GM12878 (cell line): ENCODE measurements at regions not wholly inside any gene's neighbourhood (a gene's known extent, or its start where the extent isn't known, plus 50 kb on each side); places are given as distances from the start of the nearest gene placed in this dataset.

ENCODE experiments used
- ATAC-seq: fragments of 200-7000 bp; cut with Tn5 transposase; 3 replicates; pipeline ENCODE4 v1.9.1; 2020; ENCODE audit warnings: mild to moderate bottlenecking, moderate library complexity
- BruUV-seq: library from RNA; stranded (reverse); fragments of 400-500 nt; replicated peaks from 2 replicates; lab custom pipeline; 2021; lab: Mats Ljungman, UMichigan
- CTCF ChIA-PET: fragments of 300-600 bp; sonication (Branson Sonifier 250); formaldehyde crosslinking; extraction: SDS; loops from one replicate; lab custom pipeline; 2021; ENCODE audit warnings: inconsistent platforms; lab: Yijun Ruan, JAX
- POLR2A ChIA-PET: fragments of 350-600 bp; formaldehyde crosslinking; extraction: SDS; loops from one replicate; lab custom pipeline; 2021; ENCODE audit warnings: inconsistent platforms; lab: Charles Lee
- RAD21 ChIA-PET: fragments of 300-600 bp; sonication (Branson Sonifier 250); formaldehyde crosslinking; loops from one replicate; lab custom pipeline; 2023; ENCODE audit warnings: antibody characterized with exemption; ENCODE audit not compliant: unreplicated experiment; lab: Charles Lee
- SMC1A ChIA-PET: fragments of 300-600 bp; sonication (Branson Sonifier 250); formaldehyde crosslinking; loops from one replicate; lab custom pipeline; 2023; ENCODE audit not compliant: unreplicated experiment, uncharacterized antibody; lab: Charles Lee
- DNase-seq: peaks from one replicate; pipeline ENCODE4 v3.0.0-alpha.2; 2011; ENCODE audit warnings: low read depth, low spot score
- FAIRE-seq: peaks from 3 replicates; lab custom pipeline; 2011; peaks lifted over from hg19 to GRCh38; lab: Jason Lieb, UNC
- H2AFZ ChIP-seq: 2 replicates; pipeline ENCODE4 v1.6.0; 2011; ENCODE audit warnings: low read depth, low read length, control low read depth; ENCODE audit not compliant: control insufficient read depth
- H3K27ac ChIP-seq: 2 replicates; pipeline ENCODE4 v1.5.1; 2011; ENCODE audit warnings: control low read depth; ENCODE audit not compliant: control insufficient read depth, insufficient read depth
- H3K27me3 ChIP-seq, 2 experiments: replicated peaks in 1 of 2; 2 replicates each; pipeline versions ENCODE4 v1.6.0 to v1.6.1; 2011; ENCODE audit warnings: low read length in 1 of 2; ENCODE audit not compliant: control insufficient read depth in 2 of 2, insufficient read depth in 2 of 2
- H3K36me3 ChIP-seq, 2 experiments: 2 replicates each; pipeline ENCODE4 v1.5.1; 2011; ENCODE audit warnings: low read length in 1 of 2; ENCODE audit not compliant: control insufficient read depth in 2 of 2, insufficient read depth in 2 of 2
- H3K4me1 ChIP-seq: 2 replicates; pipeline ENCODE4 v1.6.1; 2011; ENCODE audit warnings: mild to moderate bottlenecking, low read length, moderate library complexity, mixed read lengths; ENCODE audit not compliant: control insufficient read depth, insufficient read depth
- H3K4me2 ChIP-seq: 2 replicates; pipeline ENCODE4 v1.6.0; 2011; ENCODE audit warnings: control low read depth; ENCODE audit not compliant: control insufficient read depth, insufficient read depth
- H3K4me3 ChIP-seq: fragments of 200-600 bp; sonication (generic); 2 replicates; pipeline ENCODE4 v1.5.1; 2016
- H3K79me2 ChIP-seq: 2 replicates; pipeline ENCODE4 v1.6.0; 2011; ENCODE audit warnings: low read length; ENCODE audit not compliant: control insufficient read depth, insufficient read depth
- H3K9ac ChIP-seq: 2 replicates; pipeline ENCODE4 v1.8.0; 2011; ENCODE audit warnings: low read length, control low read depth, mixed read lengths; ENCODE audit not compliant: control insufficient read depth, insufficient read depth
- H3K9me3 ChIP-seq: replicated peaks from 3 replicates; pipeline ENCODE4 v1.5.1; 2011; ENCODE audit warnings: mild to moderate bottlenecking, low read length; ENCODE audit not compliant: control insufficient read depth, insufficient read depth
- H4K20me1 ChIP-seq: 2 replicates; pipeline ENCODE4 v1.6.0; 2011; ENCODE audit not compliant: control insufficient read depth, insufficient read depth
- MEF2A ChIP-seq: IDR thresholded peaks from 2 replicates; pipeline ENCODE4 v1.6.1; 2011; ENCODE audit warnings: low read depth, mild to moderate bottlenecking, low read length, moderate library complexity; ENCODE audit not compliant: insufficient read depth
- REST ChIP-seq: IDR thresholded peaks from 2 replicates; pipeline ENCODE4 v1.6.1; 2012; ENCODE audit warnings: mild to moderate bottlenecking, low read depth, low read length
- WGBS: methylation state at CpG from one replicate; pipeline ENCODE4 v1.1.6; 2016; ENCODE audit warnings: low lambda C conversion rate; ENCODE audit not compliant: insufficient replicate concordance, insufficient coverage; ENCODE audit errors: missing lambda C conversion rate; 5-methylcytosine and 5-hydroxymethylcytosine counted together
- in situ Hi-C: fragments of 300-500 bp; cut with MboI; formaldehyde crosslinking; loops from 9 replicates; pipeline ENCODE4 v1.14.3; 2018; ENCODE audit warnings: mixed read lengths
- intact Hi-C: fragments of 100-400 bp; cut with micrococcal nuclease; formaldehyde crosslinking; loops from one replicate; pipeline ENCODE4 v1.14.2; 2022; ENCODE audit not compliant: unreplicated experiment

- ATAC-seq (no peak), DNase-seq (no peak), FAIRE-seq (no peak)
- ChIA-PET SMC1A (interaction anchor here (0.6 to 1.8 kb wide), 3 partner anchors 9 to 343 kb away, joined by 3 to 7 read pairs (median 4); no protein-coding TSS in a partner anchor), RAD21 (interaction anchor here (2.8 kb wide), 1 partner anchor 10 kb away, joined by 10 read pairs; no protein-coding TSS in a partner anchor), POLR2A (no interaction called here), CTCF (interaction anchor here (0.6 to 1.0 kb wide), 3 partner anchors 11 to 346 kb away, joined by 3 read pairs; no protein-coding TSS in a partner anchor)
- H4K20me1 ChIP-seq: no peaks in the 10 kb centered on the region
- no peak overlapping the region for H3K27ac ChIP-seq
- no peak overlapping the region for H3K4me2 ChIP-seq
- H3K9me3 ChIP-seq: peaks cover 2% of the 10 kb centered on the region; the same call in 2 of the 3 replicates
- H3K4me1 ChIP-seq: peaks cover 14% of the 10 kb centered on the region
- H2AFZ ChIP-seq: no peak overlapping the region
- TF ChIP-seq REST (no peak), MEF2A (no peak)
- no peaks in the 10 kb centered on the region for H3K27me3 ChIP-seq
- H3K36me3 ChIP-seq: no peaks in the 10 kb centered on the region
- BruUV-seq: no TSS peak
- H3K9ac ChIP-seq: no peak overlapping the region
- intact Hi-C loops (no loop called here), in situ Hi-C loops (no loop called here)
- WGBS: 75% methylated on average over 8 of the region's 8 CpGs
- no peaks in the 10 kb centered on the region for H3K79me2 ChIP-seq
- no peak overlapping the region for H3K4me3 ChIP-seq
Measured at GRCh38 chr4:38328989-38329729, 334.8 kb upstream of the KLF3 start.
